OCI-M1 (cell line): ENCODE measurements at regions not wholly inside any gene's neighbourhood (a gene's known extent, or its start where the extent isn't known, plus 50 kb on each side); places are given as distances from the start of the nearest gene placed in this dataset.

ENCODE experiments used
- DNase-seq: peaks from one replicate; lab custom pipeline; 2025; lab: John Stamatoyannopoulos, UW

- DNase-seq, result no peak
Measured at GRCh38 chr20:12022126-12022525, 104.4 kb downstream of the BTBD3 start.

GRCh38 chr20:12023194-12023795 lies 105.6 kb downstream of the BTBD3 start:
- no peak for DNase-seq

DNA sequence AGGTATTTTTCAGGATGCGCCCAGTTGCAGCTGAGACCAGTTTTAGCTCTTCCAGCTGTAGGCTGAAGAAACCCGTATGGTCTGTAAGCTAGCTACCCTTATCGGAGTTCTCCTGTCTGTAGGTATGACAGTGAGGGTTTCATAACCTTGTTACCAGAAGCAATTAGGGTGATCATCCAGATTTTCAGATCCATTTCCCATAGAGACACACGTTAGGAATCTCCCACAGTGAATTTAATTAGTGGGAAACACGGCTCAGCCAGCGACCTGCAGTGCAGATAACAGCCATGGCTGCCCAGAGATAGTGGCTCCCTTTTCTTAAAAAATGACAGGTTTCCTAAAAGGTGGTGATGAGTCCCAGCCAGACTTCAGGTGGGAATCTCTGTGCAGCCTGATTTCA lies 111.1 kb downstream of the BTBD3 start:
- no peak for DNase-seq

DNA sequence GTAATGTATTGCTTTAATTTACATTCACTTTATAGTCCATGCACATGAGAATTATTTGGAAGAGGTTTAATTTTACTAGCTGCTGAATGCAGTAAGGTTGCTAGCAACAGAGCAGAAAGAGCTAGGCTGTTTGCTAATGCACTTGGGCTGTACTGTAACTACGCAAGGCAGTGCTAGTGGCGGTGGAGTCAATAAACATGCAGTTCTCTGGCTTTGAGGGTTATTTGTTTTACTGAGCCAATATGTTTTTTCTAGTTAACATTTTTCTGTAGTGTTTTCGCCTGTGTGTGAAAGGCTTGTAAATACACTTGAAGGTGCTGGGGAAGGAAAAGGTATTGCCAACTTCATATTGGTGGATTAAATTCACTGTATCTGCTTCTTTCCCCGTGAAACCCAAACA lies 112.8 kb downstream of the BTBD3 start:
- DNase-seq, result no peak

DNA sequence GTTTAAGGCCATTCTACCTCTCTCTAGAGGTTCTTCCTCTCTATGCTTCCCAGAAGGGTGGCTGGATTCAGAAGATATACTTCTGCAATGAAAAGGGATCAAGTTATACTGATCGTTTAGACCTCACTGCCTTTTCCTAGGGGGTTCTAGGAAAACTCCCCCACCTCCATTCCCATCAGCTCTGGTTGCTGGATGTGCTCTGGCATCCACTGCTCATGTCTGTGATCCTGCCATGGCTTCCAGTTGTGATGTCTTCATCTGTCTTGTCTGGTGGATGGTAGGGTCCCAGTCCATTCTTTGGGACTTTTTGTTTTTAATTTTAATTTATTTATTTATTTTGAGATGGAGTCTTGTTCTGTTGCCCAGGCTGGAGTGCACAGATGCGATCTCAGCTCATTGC lies 118.4 kb downstream of the BTBD3 start:
- DNase-seq, result no peak

DNA sequence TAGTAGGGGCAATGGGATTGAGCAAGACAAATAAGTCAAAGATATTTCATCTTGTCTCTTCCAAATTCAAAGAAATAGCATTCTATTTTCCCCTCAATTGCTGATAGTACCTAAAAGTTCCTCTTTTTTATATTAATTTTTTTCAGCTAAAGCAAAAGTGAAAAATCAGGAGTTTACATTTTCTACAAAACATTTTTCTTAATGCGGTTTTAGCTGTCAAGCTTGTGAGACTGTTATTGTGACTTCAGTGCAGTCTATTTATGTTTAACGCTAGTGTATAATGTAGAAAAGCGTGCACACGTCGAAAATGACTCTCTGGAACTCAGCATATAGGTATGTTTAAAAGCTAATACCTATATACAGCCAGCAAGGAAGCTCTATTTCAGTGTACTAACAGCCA lies 119.8 kb downstream of the BTBD3 start:
- no peak for DNase-seq

- no peak for DNase-seq
Measured at GRCh38 chr20:12040261-12040660, 122.6 kb downstream of the BTBD3 start.

DNA sequence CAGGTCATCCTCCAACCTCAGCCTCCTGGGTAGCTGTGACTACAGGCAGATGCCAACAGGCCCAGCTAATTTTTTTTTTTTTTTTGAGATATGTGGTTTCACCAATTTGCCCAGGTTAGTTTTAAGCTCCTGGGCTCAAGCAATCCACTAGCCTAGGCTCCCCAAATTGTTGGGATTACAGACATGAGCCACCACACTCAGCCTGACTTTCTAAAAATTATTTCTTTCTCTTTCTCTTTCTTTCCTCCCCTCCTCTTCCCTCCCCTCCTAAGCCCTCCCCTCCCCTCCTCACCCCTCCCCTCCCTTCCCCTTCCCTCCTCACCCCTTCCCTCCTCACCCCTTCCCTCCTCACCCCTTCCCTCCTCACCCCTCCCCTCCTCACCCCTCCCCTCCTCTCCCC lies 127.3 kb downstream of the BTBD3 start:
- DNase-seq, result no peak

DNA sequence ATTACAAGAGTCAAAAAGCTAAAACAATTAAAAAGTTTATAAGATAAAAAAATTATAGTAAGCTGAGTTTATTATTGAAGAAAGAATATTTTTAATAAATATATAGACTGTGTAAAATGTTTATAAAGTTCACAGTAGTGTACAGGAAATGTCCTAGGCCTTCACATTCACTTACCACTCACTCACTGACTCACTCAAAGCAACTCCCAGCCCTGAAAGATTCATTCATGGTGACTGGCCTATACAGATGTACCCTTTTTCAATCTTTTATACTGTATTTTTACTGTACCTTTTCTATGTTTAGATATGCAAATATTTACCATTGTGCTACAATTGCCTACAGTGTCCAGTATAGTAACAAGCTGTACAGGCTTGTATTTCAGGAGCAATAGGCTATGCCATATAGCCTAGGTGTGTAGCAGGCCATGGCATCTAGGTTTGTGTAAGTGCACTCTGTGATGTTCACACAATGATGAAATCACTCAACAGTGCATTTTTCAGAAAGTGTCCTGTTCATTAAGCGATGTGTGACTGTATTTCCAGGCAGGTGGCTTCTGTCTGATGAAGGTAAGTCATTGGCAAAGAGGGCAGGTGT lies 130.2 kb downstream of the BTBD3 start:
- DNase-seq, result no peak

- no peak for DNase-seq
Measured at GRCh38 chr20:12049125-12049524, 131.4 kb downstream of the BTBD3 start.

- no peak for DNase-seq
Measured at GRCh38 chr20:12051206-12052163, 133.8 kb downstream of the BTBD3 start.

- peak; percentile 11 for DNase-seq
Measured at GRCh38 chr20:12053353-12053752, 135.7 kb downstream of the BTBD3 start.

GRCh38 chr20:12054556-12054955 lies 136.9 kb downstream of the BTBD3 start:
- DNase-seq, result no peak

DNA sequence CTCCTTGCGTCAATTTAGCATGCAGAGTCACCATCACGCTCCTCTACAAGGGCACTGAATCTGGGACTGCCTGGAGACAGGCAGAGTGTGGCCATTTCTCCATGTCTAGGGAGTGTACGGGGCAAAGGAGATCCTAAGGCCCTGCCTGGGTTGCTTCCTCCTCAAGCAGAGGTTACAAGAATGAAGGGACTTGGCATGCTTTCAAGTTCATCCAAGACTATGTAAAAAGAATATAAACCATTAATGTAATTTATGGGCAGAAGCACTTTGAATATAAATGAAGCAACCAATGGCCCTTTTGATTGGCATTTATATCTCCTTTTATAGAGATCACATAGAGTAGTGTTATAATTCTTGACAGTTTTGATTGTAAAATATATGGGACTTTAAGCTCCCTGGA lies 137.5 kb downstream of the BTBD3 start:
- DNase-seq, result no peak

- DNase-seq, result peak; percentile 35
Measured at GRCh38 chr20:12056839-12057238, 139.1 kb downstream of the BTBD3 start.

GRCh38 chr20:12057778-12058177 lies 140.1 kb downstream of the BTBD3 start:
- no peak for DNase-seq

- no peak for DNase-seq
Measured at GRCh38 chr20:12058216-12058615, 140.5 kb downstream of the BTBD3 start.

DNA sequence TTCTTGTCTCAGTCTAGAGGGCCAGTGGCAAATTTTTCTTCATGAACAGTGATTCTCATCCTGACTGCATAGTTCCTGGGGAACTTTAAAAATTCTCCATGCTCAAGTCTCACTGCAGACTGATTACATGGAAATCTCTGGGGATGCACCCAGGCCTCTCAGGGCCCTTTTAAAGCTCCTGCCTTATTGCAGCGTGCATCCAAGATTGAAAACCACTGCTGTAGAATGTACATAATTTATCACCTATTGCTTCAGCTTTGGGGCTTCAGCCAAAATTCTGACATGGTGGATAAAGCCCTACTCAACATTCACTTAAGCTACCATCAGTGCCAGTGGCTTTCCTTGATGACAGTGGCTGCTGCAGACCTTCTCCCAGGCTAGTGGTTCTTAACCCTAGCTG lies 143.8 kb downstream of the BTBD3 start:
- no peak for DNase-seq

DNA sequence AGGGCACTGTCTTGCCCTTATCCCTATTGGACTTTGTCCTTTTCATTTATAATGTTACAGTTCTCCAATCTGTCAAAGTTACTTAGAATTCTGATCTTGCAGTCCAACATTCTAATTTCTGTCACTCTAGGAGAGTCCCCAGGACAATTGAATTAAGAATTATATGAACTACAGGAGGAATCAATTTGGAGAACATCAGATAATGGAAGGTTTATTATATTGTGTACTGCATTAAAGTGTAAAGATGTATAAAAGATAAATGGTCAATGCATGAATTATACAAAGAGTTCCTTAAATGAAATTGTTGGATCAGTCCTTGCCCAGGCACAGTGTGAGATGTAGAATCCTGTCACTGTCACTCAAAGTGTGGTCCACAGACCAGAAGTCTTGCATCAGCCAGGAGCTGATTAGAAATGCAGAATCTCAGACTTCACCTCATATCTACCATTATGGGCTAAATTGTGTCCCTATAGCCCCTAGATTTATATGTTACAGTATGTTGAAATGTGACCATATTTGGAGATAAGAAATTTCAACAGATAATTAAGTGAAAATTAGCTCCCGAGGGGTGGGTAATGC lies 145.5 kb downstream of the BTBD3 start:
- no peak for DNase-seq

GRCh38 chr20:12064540-12064939 lies 146.8 kb downstream of the BTBD3 start:
- no peak for DNase-seq

GRCh38 chr20:12067686-12068085 lies 150.0 kb downstream of the BTBD3 start:
- DNase-seq, result no peak

GRCh38 chr20:12068121-12068520 lies 150.4 kb downstream of the BTBD3 start:
- DNase-seq, result no peak

- no peak for DNase-seq
Measured at GRCh38 chr20:12069181-12069580, 151.5 kb downstream of the BTBD3 start.
